ENCODE measurements at regions not wholly inside any gene's neighbourhood (a gene's known extent, or its start where the extent isn't known, plus 50 kb on each side); places are given as distances from the start of the nearest gene placed in this dataset.
A peak's percentile ranks its signal among the peaks of the same experiment; 100 is the strongest.
"Not testable (repeated sequence)": the region's sequence is repeated elsewhere in the genome, so short reads cannot be mapped to it uniquely, and the experiment has no call there.

- DNase-seq, result no peak
Observed at GRCh38 chr21:16124378-16125138, 394.8 kb downstream of the USP25 start.

- DNase-seq, result no peak
Observed at GRCh38 chr21:16125274-16125673, 395.5 kb downstream of the USP25 start.

GRCh38 chr21:16132453-16132852, 402.7 kb downstream of the USP25 start:
- DNase-seq, result not testable (repeated sequence)

GRCh38 chr21:16133248-16133647, 403.5 kb downstream of the USP25 start:
- DNase-seq, result no peak

- no peak for DNase-seq
Observed at GRCh38 chr21:16134134-16134533, 404.4 kb downstream of the USP25 start.

- DNase-seq, result no peak
Observed at GRCh38 chr21:16137106-16137505, 407.3 kb downstream of the USP25 start.

- no peak for DNase-seq
Observed at GRCh38 chr21:16145052-16145451, 415.3 kb downstream of the USP25 start.

GRCh38 chr21:16145479-16145878, 415.7 kb downstream of the USP25 start:
- no peak for DNase-seq

- no peak for DNase-seq
Observed at GRCh38 chr21:16154321-16154720, 424.5 kb downstream of the USP25 start.

- DNase-seq, result no peak
Observed at GRCh38 chr21:16154951-16155635, 425.3 kb downstream of the USP25 start.

- DNase-seq, result no peak
Observed at GRCh38 chr21:16156841-16157489, 427.2 kb downstream of the USP25 start.

GRCh38 chr21:16159213-16159970, 429.6 kb downstream of the USP25 start:
- no peak for DNase-seq

GRCh38 chr21:16159971-16160350, 430.2 kb downstream of the USP25 start:
- DNase-seq, result no peak

- DNase-seq, result no peak
Observed at GRCh38 chr21:16162953-16163352, 433.2 kb downstream of the USP25 start.

GRCh38 chr21:16169102-16169511, 439.3 kb downstream of the USP25 start:
- peak; percentile 39 for DNase-seq

- DNase-seq, result no peak
Observed at GRCh38 chr21:16169779-16170178, 440.0 kb downstream of the USP25 start.

- DNase-seq, result no peak
Observed at GRCh38 chr21:16176570-16176969, 446.8 kb downstream of the USP25 start.

GRCh38 chr21:16177532-16177931, 447.8 kb downstream of the USP25 start:
- DNase-seq, result no peak

- DNase-seq, result no peak
Observed at GRCh38 chr21:16179773-16180172, 450.0 kb downstream of the USP25 start.

GRCh38 chr21:16180614-16181013, 450.8 kb downstream of the USP25 start:
- DNase-seq, result no peak

- DNase-seq, result no peak
Observed at GRCh38 chr21:16181018-16181417, 451.2 kb downstream of the USP25 start.

- DNase-seq, result no peak
Observed at GRCh38 chr21:16185766-16186165, 456.0 kb downstream of the USP25 start.

- no peak for DNase-seq
Observed at GRCh38 chr21:16186742-16187141, 457.0 kb downstream of the USP25 start.
